GM23248 (cell line): ENCODE measurements at regions not wholly inside any gene's neighbourhood (a gene's known extent, or its start where the extent isn't known, plus 50 kb on each side); places are given as distances from the start of the nearest gene placed in this dataset.

Experiments used
- DNase-seq: peaks from one replicate; pipeline ENCODE4 v3.0.0-alpha.2; 2015
- H2AFZ ChIP-seq: fragments of 200-600 bp; sonication (generic); 2 replicates; pipeline ENCODE4 v1.6.1; 2016; ENCODE audit warnings: antibody characterized with exemption
- H3F3A ChIP-seq: fragments of 200-600 bp; sonication (generic); 2 replicates; pipeline ENCODE4 v1.6.1; 2016; ENCODE audit warnings: mild to moderate bottlenecking, antibody characterized with exemption, mixed run types; ENCODE audit not compliant: insufficient read depth
- H3K27ac ChIP-seq: fragments of 200-600 bp; sonication (generic); 2 replicates; pipeline ENCODE4 v1.5.1; 2016; ENCODE audit warnings: mild to moderate bottlenecking
- H3K27me3 ChIP-seq: fragments of 200-600 bp; sonication (generic); replicated peaks from 2 replicates; pipeline ENCODE4 v1.6.1; 2016; ENCODE audit warnings: mild to moderate bottlenecking; ENCODE audit not compliant: insufficient read depth
- H3K36me3 ChIP-seq: fragments of 200-600 bp; sonication (generic); 2 replicates; pipeline ENCODE4 v1.6.1; 2016; ENCODE audit warnings: low read depth, mild to moderate bottlenecking
- H3K4me1 ChIP-seq: fragments of 200-600 bp; sonication (generic); 2 replicates; pipeline ENCODE4 v1.6.1; 2016; ENCODE audit warnings: mild to moderate bottlenecking; ENCODE audit not compliant: insufficient read depth
- H3K4me2 ChIP-seq: fragments of 200-600 bp; sonication (generic); one replicate; pipeline ENCODE4 v1.6.1; 2016; ENCODE audit warnings: mild to moderate bottlenecking; ENCODE audit not compliant: unreplicated experiment
- H3K4me3 ChIP-seq: fragments of 200-600 bp; sonication (generic); 2 replicates; pipeline ENCODE4 v1.5.1; 2016; ENCODE audit warnings: mild to moderate bottlenecking
- H3K79me2 ChIP-seq: fragments of 200-600 bp; sonication (generic); 2 replicates; pipeline ENCODE4 v1.6.1; 2016; ENCODE audit warnings: mild to moderate bottlenecking; ENCODE audit not compliant: insufficient read depth
- H3K9ac ChIP-seq: fragments of 200-600 bp; sonication (generic); 2 replicates; pipeline ENCODE4 v1.6.1; 2016; ENCODE audit warnings: mild to moderate bottlenecking
- H3K9me2 ChIP-seq: fragments of 200-600 bp; sonication (generic); 2 replicates; pipeline ENCODE4 v1.6.1; 2016; ENCODE audit warnings: mixed run types, mild to moderate bottlenecking, moderate library complexity; ENCODE audit not compliant: insufficient read depth
- H3K9me3 ChIP-seq: fragments of 200-600 bp; sonication (generic); one replicate; pipeline ENCODE4 v1.6.1; 2017; ENCODE audit warnings: low read depth
- H4K20me1 ChIP-seq: fragments of 200-600 bp; sonication (generic); 2 replicates; pipeline ENCODE4 v1.6.0; 2016; ENCODE audit not compliant: insufficient read depth
- EZH2 ChIP-seq: fragments of 200-600 bp; sonication (generic); IDR thresholded peaks from 2 replicates; pipeline ENCODE4 v1.6.1; 2018; ENCODE audit warnings: antibody characterized with exemption, mild to moderate bottlenecking; ENCODE audit not compliant: insufficient read depth, poor library complexity, severe bottlenecking
- EZH2phosphoT487 ChIP-seq: fragments of 200-600 bp; sonication (generic); IDR thresholded peaks from 2 replicates; pipeline ENCODE4 v1.6.1; 2018; ENCODE audit warnings: antibody characterized with exemption, moderate library complexity, mild to moderate bottlenecking, low read depth; ENCODE audit not compliant: insufficient read depth
- WGBS, 2 experiments: methylation state at CpG; one replicate each; pipeline ENCODE4 v1.1.6; 2015 to 2017; ENCODE audit warnings: low lambda C conversion rate in 2 of 2, low coverage in 1 of 2; ENCODE audit errors: missing lambda C conversion rate in 2 of 2; 5-methylcytosine and 5-hydroxymethylcytosine counted together
- in situ Hi-C: fragments of 300-500 bp; cut with MboI; formaldehyde crosslinking; loops from 2 replicates; pipeline ENCODE4 v1.15.0; 2020

GRCh38 chr12:118608770-118609344 is 232.5 kb downstream of the SUDS3 start:
- H3K4me1 ChIP-seq = no peaks in the 10 kb centered on the region
- no peaks in the 10 kb centered on the region for H3K27me3 ChIP-seq
- no peak for DNase-seq
- no peak overlapping the region for H3K9ac ChIP-seq
- H3F3A ChIP-seq = no peaks in the 10 kb centered on the region
- 3 to 15% methylated on average over 3 of the region's 3 CpGs for WGBS, 2 experiments
- H3K9me2 ChIP-seq = no peaks in the 10 kb centered on the region
- H3K79me2 ChIP-seq = no peaks in the 10 kb centered on the region
- TF ChIP-seq EZH2phosphoT487 (no peak), EZH2 (no peak)
- H3K36me3 ChIP-seq = no peaks in the 10 kb centered on the region
- no peaks in the 10 kb centered on the region for H3K9me3 ChIP-seq
- no peak overlapping the region for H2AFZ ChIP-seq
- H3K4me3 ChIP-seq = no peak overlapping the region
- no peak overlapping the region for H3K27ac ChIP-seq
- no peak overlapping the region for H3K4me2 ChIP-seq
- in situ Hi-C loops = no loop called here
- H4K20me1 ChIP-seq = no peaks in the 10 kb centered on the region

- TF ChIP-seq EZH2 (no peak), EZH2phosphoT487 (no peak)
- H3K36me3 ChIP-seq = no peaks in the 10 kb centered on the region
- H2AFZ ChIP-seq = no peak overlapping the region
- no peaks in the 10 kb centered on the region for H3K27me3 ChIP-seq
- WGBS, 2 experiments = 19 to 25% methylated on average over 9 of the region's 9 CpGs
- no peaks in the 10 kb centered on the region for H3F3A ChIP-seq
- no peaks in the 10 kb centered on the region for H4K20me1 ChIP-seq
- H3K79me2 ChIP-seq = no peaks in the 10 kb centered on the region
- H3K4me2 ChIP-seq = no peak overlapping the region
- H3K4me1 ChIP-seq = no peaks in the 10 kb centered on the region
- H3K9me3 ChIP-seq = no peaks in the 10 kb centered on the region
- H3K9me2 ChIP-seq = no peaks in the 10 kb centered on the region
- no peak overlapping the region for H3K27ac ChIP-seq
- H3K9ac ChIP-seq = no peak overlapping the region
- H3K4me3 ChIP-seq = no peak overlapping the region
- in situ Hi-C loops = no loop called here
- DNase-seq = no peak
Measured at GRCh38 chr12:118611295-118611694, 234.9 kb downstream of the SUDS3 start.

GRCh38 chr12:118611770-118612169 is 235.4 kb downstream of the SUDS3 start:
- H2AFZ ChIP-seq = no peak overlapping the region
- 34 to 36% methylated on average over 5 of the region's 5 CpGs for WGBS, 2 experiments
- H3F3A ChIP-seq = no peaks in the 10 kb centered on the region
- no peaks in the 10 kb centered on the region for H3K9me2 ChIP-seq
- H3K9ac ChIP-seq = no peak overlapping the region
- no peaks in the 10 kb centered on the region for H3K9me3 ChIP-seq
- H3K79me2 ChIP-seq = no peaks in the 10 kb centered on the region
- H4K20me1 ChIP-seq = no peaks in the 10 kb centered on the region
- in situ Hi-C loops = no loop called here
- no peaks in the 10 kb centered on the region for H3K27me3 ChIP-seq
- no peaks in the 10 kb centered on the region for H3K4me1 ChIP-seq
- no peak overlapping the region for H3K27ac ChIP-seq
- no peak overlapping the region for H3K4me2 ChIP-seq
- no peaks in the 10 kb centered on the region for H3K36me3 ChIP-seq
- no peak for DNase-seq
- TF ChIP-seq EZH2phosphoT487 (no peak), EZH2 (no peak)
- H3K4me3 ChIP-seq = no peak overlapping the region

GRCh38 chr12:118617611-118618450 is 241.5 kb downstream of the SUDS3 start:
- Histone ChIP-seq H3K27me3 (no peaks in the 10 kb centered on the region), H3K9me3 (no peaks in the 10 kb centered on the region), H3K79me2 (no peaks in the 10 kb centered on the region), H3K4me1 (no peaks in the 10 kb centered on the region), H4K20me1 (no peaks in the 10 kb centered on the region), H3K9ac (no peak overlapping the region), H3K9me2 (no peaks in the 10 kb centered on the region), H3K4me2 (no peak overlapping the region), H3K4me3 (no peak overlapping the region), H3K36me3 (no peaks in the 10 kb centered on the region), H3F3A (no peaks in the 10 kb centered on the region), H2AFZ (no peak overlapping the region), H3K27ac (no peak overlapping the region)
- in situ Hi-C loops = no loop called here
- WGBS, 2 experiments = 3 to 4% methylated on average over 5 of the region's 5 CpGs
- DNase-seq = no peak
- TF ChIP-seq EZH2phosphoT487 (no peak), EZH2 (no peak)

GRCh38 chr12:118618695-118619094 is 242.3 kb downstream of the SUDS3 start:
- no peaks in the 10 kb centered on the region for H3K9me3 ChIP-seq
- WGBS, 2 experiments = 4 to 15% methylated on average over 1 of the region's 1 CpG
- no peaks in the 10 kb centered on the region for H3K79me2 ChIP-seq
- no peak overlapping the region for H3K4me2 ChIP-seq
- no peak overlapping the region for H3K4me3 ChIP-seq
- H3F3A ChIP-seq = no peaks in the 10 kb centered on the region
- in situ Hi-C loops = no loop called here
- H3K9me2 ChIP-seq = no peaks in the 10 kb centered on the region
- no peak overlapping the region for H3K9ac ChIP-seq
- H4K20me1 ChIP-seq = no peaks in the 10 kb centered on the region
- TF ChIP-seq EZH2 (no peak), EZH2phosphoT487 (no peak)
- no peaks in the 10 kb centered on the region for H3K27me3 ChIP-seq
- no peak for DNase-seq
- no peak overlapping the region for H2AFZ ChIP-seq
- H3K36me3 ChIP-seq = no peaks in the 10 kb centered on the region
- H3K4me1 ChIP-seq = no peaks in the 10 kb centered on the region
- no peak overlapping the region for H3K27ac ChIP-seq
